Vagina (tissue), 2 donors: ENCODE measurements at regions not wholly inside any gene's neighbourhood (a gene's known extent, or its start where the extent isn't known, plus 50 kb on each side); places are given as distances from the start of the nearest gene placed in this dataset.
A peak's percentile ranks its signal among the peaks of the same experiment; 100 is the strongest.

ENCODE experiments used
- DNase-seq, 2 donors: peaks; one replicate each; pipeline ENCODE4 v3.0.0-alpha.2; 2017; ENCODE audit errors: extremely low spot score in 2 of 2
- H3K27ac ChIP-seq: fragments of 200-600 bp; sonication (generic); one replicate; pipeline ENCODE4 v1.5.1; 2019
- H3K27me3 ChIP-seq: fragments of 200-600 bp; sonication (generic); one replicate; pipeline ENCODE4 v1.5.1; 2019
- H3K36me3 ChIP-seq, 2 donors: fragments of 200-600 bp; sonication (generic); one replicate each; pipeline ENCODE4 v1.5.1; 2017 to 2019
- H3K4me1 ChIP-seq: fragments of 200-600 bp; sonication (generic); one replicate; pipeline ENCODE4 v1.5.1; 2019
- H3K4me3 ChIP-seq, 2 donors: fragments of 200-600 bp; sonication (generic); 1 replicate in 1 of 2; 2 replicates in 1 of 2; pipeline ENCODE4 v1.5.1; 2016 to 2019
- H3K9me3 ChIP-seq: fragments of 200-600 bp; sonication (generic); one replicate; pipeline ENCODE4 v1.5.1; 2019
- CTCF ChIP-seq, 3 experiments: fragments of 450-650 bp in 2 of 3; fragments of 200-600 bp in 1 of 3; sonication (generic) in 1 of 3; IDR thresholded peaks; one replicate each; pipeline ENCODE4 v1.5.1; 2017 to 2019; ENCODE audit warnings: antibody characterized with exemption in 3 of 3, mild to moderate bottlenecking in 2 of 3, moderate library complexity in 2 of 3
- POLR2A ChIP-seq, 2 donors: fragments of 450-650 bp; IDR thresholded peaks; one replicate each; pipeline ENCODE4 v1.6.1; 2017; ENCODE audit warnings: antibody characterized with exemption in 2 of 2, mild to moderate bottlenecking in 2 of 2, moderate library complexity in 2 of 2
- POLR2AphosphoS5 ChIP-seq, 2 donors: sonication (generic); formaldehyde crosslinking; IDR thresholded peaks; one replicate each; pipeline ENCODE4 v1.9.0; 2017; ENCODE audit warnings: antibody characterized with exemption in 2 of 2, mild to moderate bottlenecking in 2 of 2, low read depth in 1 of 2; ENCODE audit not compliant: insufficient read depth in 1 of 2
- intact Hi-C: fragments of 100-400 bp; cut with DNase I; formaldehyde crosslinking; loops from one replicate; pipeline ENCODE4 v1.15.1; 2023

GRCh38 chr9:93894691-93895079 is 60.5 kb downstream of the BARX1 start:
- H3K27ac ChIP-seq, result no peak overlapping the region
- no peak for DNase-seq
- no peaks in the 10 kb centered on the region for H3K9me3 ChIP-seq
- H3K27me3 ChIP-seq, result no peaks in the 10 kb centered on the region
- TF ChIP-seq POLR2A (IDR thresholded peaks at IDR 0.05) (no peak), CTCF (IDR thresholded peaks at IDR 0.05) (no peak), POLR2AphosphoS5 (IDR thresholded peaks at IDR 0.05; ENCODE audit: insufficient read depth in 1 of 2, low read depth in 1 of 2) (no peak)
- intact Hi-C loops, result no loop called here
- H3K4me3 ChIP-seq, result no peak overlapping the region
- no peaks in the 10 kb centered on the region for H3K4me1 ChIP-seq
- H3K36me3 ChIP-seq, result no peaks in the 10 kb centered on the region

GRCh38 chr9:93893899-93894690 is 61.1 kb downstream of the BARX1 start:
- peak in 1 of 2 donors; percentile 47 for DNase-seq
- H3K4me1 ChIP-seq, result no peaks in the 10 kb centered on the region
- TF ChIP-seq POLR2AphosphoS5 (IDR thresholded peaks at IDR 0.05; ENCODE audit: insufficient read depth in 1 of 2, low read depth in 1 of 2), result no peak
- TF ChIP-seq POLR2A (IDR thresholded peaks at IDR 0.05), result no peak
- TF ChIP-seq CTCF (IDR thresholded peaks at IDR 0.05), result no peak

GRCh38 chr9:93893194-93893593 is 62.0 kb downstream of the BARX1 start:
- no peaks in the 10 kb centered on the region for H3K4me1 ChIP-seq
- H3K9me3 ChIP-seq, result no peaks in the 10 kb centered on the region
- no peaks in the 10 kb centered on the region for H3K27me3 ChIP-seq
- intact Hi-C loops, result no loop called here
- DNase-seq, result peak in 1 of 2 donors; percentile 52
- no peak overlapping the region for H3K27ac ChIP-seq
- no peaks in the 10 kb centered on the region for H3K36me3 ChIP-seq
- TF ChIP-seq CTCF (IDR thresholded peaks at IDR 0.05), result no peak
- H3K4me3 ChIP-seq, result no peak overlapping the region

More at GRCh38 chr9:93893899-93894690, 61.1 kb downstream of the BARX1 start:
- Histone ChIP-seq H3K27ac (no peak overlapping the region), H3K9me3 (no peaks in the 10 kb centered on the region), H3K36me3 (no peaks in the 10 kb centered on the region), H3K4me3 (no peak overlapping the region), H3K27me3 (no peaks in the 10 kb centered on the region)
- intact Hi-C loops, result no loop called here

GRCh38 chr9:93892748-93893147 is 62.4 kb downstream of the BARX1 start:
- no peak overlapping the region for H3K4me3 ChIP-seq
- TF ChIP-seq CTCF (IDR thresholded peaks at IDR 0.05) (no peak), POLR2AphosphoS5 (IDR thresholded peaks at IDR 0.05; ENCODE audit: insufficient read depth in 1 of 2, low read depth in 1 of 2) (no peak)
- intact Hi-C loops, result no loop called here

GRCh38 chr9:93891549-93892310 is 63.4 kb downstream of the BARX1 start:
- DNase-seq, result peak in 1 of 2 donors; percentile 54
- Histone ChIP-seq H3K4me3 (no peak overlapping the region), H3K4me1 (no peaks in the 10 kb centered on the region), H3K27ac (no peak overlapping the region), H3K9me3 (no peaks in the 10 kb centered on the region), H3K36me3 (no peaks in the 10 kb centered on the region), H3K27me3 (no peaks in the 10 kb centered on the region)
- TF ChIP-seq CTCF (IDR thresholded peaks at IDR 0.05), result no peak
- TF ChIP-seq POLR2AphosphoS5 (IDR thresholded peaks at IDR 0.05; ENCODE audit: insufficient read depth in 1 of 2, low read depth in 1 of 2), result no peak
- TF ChIP-seq POLR2A (IDR thresholded peaks at IDR 0.05), result no peak
- intact Hi-C loops, result no loop called here

More at GRCh38 chr9:93892748-93893147, 62.4 kb downstream of the BARX1 start:
- no peaks in the 10 kb centered on the region for H3K36me3 ChIP-seq
- no peak for DNase-seq
- no peaks in the 10 kb centered on the region for H3K27me3 ChIP-seq
- H3K9me3 ChIP-seq, result no peaks in the 10 kb centered on the region
- no peak overlapping the region for H3K27ac ChIP-seq
- H3K4me1 ChIP-seq, result no peaks in the 10 kb centered on the region
